ENCODE measurements at regions not wholly inside any gene's neighbourhood (a gene's known extent, or its start where the extent isn't known, plus 50 kb on each side); places are given as distances from the start of the nearest gene placed in this dataset.
"Not testable (repeated sequence)": the region's sequence is repeated elsewhere in the genome, so short reads cannot be mapped to it uniquely, and the experiment has no call there.

DNA sequence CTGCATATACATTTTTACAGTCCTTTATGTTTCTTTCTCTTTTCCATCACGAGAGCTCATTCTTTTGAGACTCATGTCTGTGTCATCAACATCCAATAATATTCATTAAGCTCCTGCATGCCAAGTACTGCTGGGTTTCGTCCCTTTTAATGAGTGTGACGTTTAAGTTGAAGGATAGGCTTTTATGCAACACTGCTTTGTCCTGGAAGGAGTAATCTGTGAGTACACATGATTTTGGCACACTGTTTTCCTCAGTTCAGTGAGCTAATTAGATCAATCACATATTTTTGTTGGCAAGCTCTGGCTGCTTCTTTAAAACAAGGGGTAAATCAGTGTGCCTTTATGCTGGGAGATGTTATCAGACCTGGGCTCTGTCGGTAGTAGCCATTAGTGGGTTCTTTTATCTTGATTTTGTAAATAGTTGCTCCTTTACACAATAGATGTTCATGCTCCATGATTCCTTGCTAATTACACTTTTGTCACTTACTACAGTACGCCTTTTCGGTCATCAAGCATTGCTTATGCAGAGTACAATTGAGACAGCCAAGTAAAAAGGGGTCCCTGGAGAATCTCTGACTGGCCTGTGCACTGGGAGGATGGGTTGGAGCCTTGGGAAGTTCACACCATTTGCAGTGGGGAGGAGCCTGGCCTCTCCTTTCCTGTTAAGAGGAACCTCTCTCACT, 132.6 kb downstream of the FHIP1A start (continued):
- TF ChIP-seq EGR1 (IDR thresholded peaks at IDR 0.05; ENCODE audit: low read depth in 2 of 2) (no peak), RXRA (IDR thresholded peaks at IDR 0.05) (no peak), JUND (IDR thresholded peaks at IDR 0.05) (no peak), SP1 (IDR thresholded peaks at IDR 0.05) (no peak), RAD21 (IDR thresholded peaks at IDR 0.05) (no peak)
- TF ChIP-seq, protein P1, sequence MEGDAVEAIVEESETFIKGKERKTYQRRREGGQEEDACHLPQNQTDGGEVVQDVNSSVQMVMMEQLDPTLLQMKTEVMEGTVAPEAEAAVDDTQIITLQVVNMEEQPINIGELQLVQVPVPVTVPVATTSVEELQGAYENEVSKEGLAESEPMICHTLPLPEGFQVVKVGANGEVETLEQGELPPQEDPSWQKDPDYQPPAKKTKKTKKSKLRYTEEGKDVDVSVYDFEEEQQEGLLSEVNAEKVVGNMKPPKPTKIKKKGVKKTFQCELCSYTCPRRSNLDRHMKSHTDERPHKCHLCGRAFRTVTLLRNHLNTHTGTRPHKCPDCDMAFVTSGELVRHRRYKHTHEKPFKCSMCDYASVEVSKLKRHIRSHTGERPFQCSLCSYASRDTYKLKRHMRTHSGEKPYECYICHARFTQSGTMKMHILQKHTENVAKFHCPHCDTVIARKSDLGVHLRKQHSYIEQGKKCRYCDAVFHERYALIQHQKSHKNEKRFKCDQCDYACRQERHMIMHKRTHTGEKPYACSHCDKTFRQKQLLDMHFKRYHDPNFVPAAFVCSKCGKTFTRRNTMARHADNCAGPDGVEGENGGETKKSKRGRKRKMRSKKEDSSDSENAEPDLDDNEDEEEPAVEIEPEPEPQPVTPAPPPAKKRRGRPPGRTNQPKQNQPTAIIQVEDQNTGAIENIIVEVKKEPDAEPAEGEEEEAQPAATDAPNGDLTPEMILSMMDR (IDR thresholded peaks at IDR 0.05; ENCODE audit: low read depth, low read length, missing input control), result no peak
- TF ChIP-seq, protein P2, sequence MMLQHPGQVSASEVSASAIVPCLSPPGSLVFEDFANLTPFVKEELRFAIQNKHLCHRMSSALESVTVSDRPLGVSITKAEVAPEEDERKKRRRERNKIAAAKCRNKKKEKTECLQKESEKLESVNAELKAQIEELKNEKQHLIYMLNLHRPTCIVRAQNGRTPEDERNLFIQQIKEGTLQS (IDR thresholded peaks at IDR 0.05), result no peak

- Histone ChIP-seq H3K4me3 (ENCODE audit: low read depth in 1 of 3, low read length in 3 of 3) (peak overlapping the region in 2 of 3 donors; percentile 13 to 15), H3K9ac (ENCODE audit: low read depth in 1 of 2, low read length in 2 of 2) (no peak overlapping the region), H3K27me3 (ENCODE audit: control insufficient read depth in 4 of 4, insufficient read depth in 4 of 4, low read length in 3 of 4) (no peaks in the 10 kb centered on the region), H3K9me3 (ENCODE audit: control insufficient read depth in 4 of 4, low read length in 3 of 4) (peaks cover 5 to 18% (median 8%) of the 10 kb centered on the region in 4 donors), H3K4me1 (ENCODE audit: control insufficient read depth in 4 of 4, insufficient read depth in 4 of 4, low read length in 3 of 4) (no peaks in the 10 kb centered on the region), H3K36me3 (ENCODE audit: control insufficient read depth in 4 of 4, insufficient read depth in 3 of 4, low read depth in 1 of 4, low read length in 3 of 4) (no peaks in the 10 kb centered on the region), H3K27ac (ENCODE audit: low read depth in 1 of 2, low read length in 2 of 2) (no peak overlapping the region)
- TF ChIP-seq FOXA2 (IDR thresholded peaks at IDR 0.05), result no peak
- DNase-seq (ENCODE audit: low spot score), result no peak
- 90% methylated on average over 8 of the region's 8 CpGs for WGBS
These were observed 139.7 kb downstream of the FHIP1A start for GRCh38 chr4:151548708-151549107.

DNA sequence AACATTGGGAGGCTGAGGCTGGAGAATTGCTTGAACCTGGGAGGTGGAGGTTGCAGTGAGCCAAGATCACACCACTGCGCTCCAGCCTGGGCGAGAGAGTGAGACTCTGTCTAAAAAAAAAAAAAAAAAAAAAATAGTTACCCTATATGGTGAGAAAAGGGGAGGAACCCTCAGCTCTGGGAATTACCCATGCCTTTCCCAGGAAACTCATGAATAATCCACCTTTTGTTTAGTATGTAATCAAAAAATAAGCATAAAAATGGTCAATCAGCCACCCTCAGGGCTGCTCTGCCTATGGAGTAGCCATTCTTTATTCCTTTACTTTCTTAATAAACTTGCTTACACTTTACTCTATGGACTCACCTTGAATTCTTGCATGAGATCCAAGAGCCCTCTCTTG, 140.4 kb downstream of the FHIP1A start:
- 95% methylated on average over 2 of the region's 2 CpGs for WGBS
- H3K9ac ChIP-seq (ENCODE audit: low read depth in 1 of 2, low read length in 2 of 2); H3K27ac ChIP-seq (ENCODE audit: low read depth in 1 of 2, low read length in 2 of 2); H3K27me3 ChIP-seq (ENCODE audit: control insufficient read depth in 4 of 4, insufficient read depth in 4 of 4, low read length in 3 of 4); H3K4me3 ChIP-seq (ENCODE audit: low read depth in 1 of 3, low read length in 3 of 3); H3K4me1 ChIP-seq (ENCODE audit: control insufficient read depth in 4 of 4, insufficient read depth in 4 of 4, low read length in 3 of 4); H3K36me3 ChIP-seq (ENCODE audit: control insufficient read depth in 4 of 4, insufficient read depth in 3 of 4, low read depth in 1 of 4, low read length in 3 of 4); DNase-seq (ENCODE audit: low spot score): not testable (repeated sequence)
- peaks cover 5 to 18% (median 8%) of the 10 kb centered on the region in 4 donors for H3K9me3 ChIP-seq (ENCODE audit: control insufficient read depth in 4 of 4, low read length in 3 of 4)

- no peaks in the 10 kb centered on the region for H3K27me3 ChIP-seq (ENCODE audit: control insufficient read depth in 4 of 4, insufficient read depth in 4 of 4, low read length in 3 of 4)
- no peaks in the 10 kb centered on the region for H3K4me1 ChIP-seq (ENCODE audit: control insufficient read depth in 4 of 4, insufficient read depth in 4 of 4, low read length in 3 of 4)
- H3K9ac ChIP-seq (ENCODE audit: low read depth in 1 of 2, low read length in 2 of 2), result no peak overlapping the region
- no peak overlapping the region for H3K27ac ChIP-seq (ENCODE audit: low read depth in 1 of 2, low read length in 2 of 2)
- no peak for DNase-seq (ENCODE audit: low spot score)
- no peak overlapping the region for H3K4me3 ChIP-seq (ENCODE audit: low read depth in 1 of 3, low read length in 3 of 3)
- H3K36me3 ChIP-seq (ENCODE audit: control insufficient read depth in 4 of 4, insufficient read depth in 3 of 4, low read depth in 1 of 4, low read length in 3 of 4), result no peaks in the 10 kb centered on the region
- H3K9me3 ChIP-seq (ENCODE audit: control insufficient read depth in 4 of 4, low read length in 3 of 4), result peaks cover 0 to 10% (median 1%) of the 10 kb centered on the region in 4 donors
- WGBS, result 66% methylated on average over 2 of the region's 2 CpGs
- TF ChIP-seq HNF4G (IDR thresholded peaks at IDR 0.05) (no peak), TAF1 (conservative IDR thresholded peaks at IDR 0.05) (no peak), RAD21 (IDR thresholded peaks at IDR 0.05) (no peak), MAX (IDR thresholded peaks at IDR 0.05) (no peak), RXRA (IDR thresholded peaks at IDR 0.05) (no peak), GABPA (IDR thresholded peaks at IDR 0.05 in 1 of 2, conservative IDR thresholded peaks at IDR 0.05 in 1 of 2) (no peak), FOXA1 (IDR thresholded peaks at IDR 0.05) (no peak), YY1 (IDR thresholded peaks at IDR 0.05) (no peak), EGR1 (IDR thresholded peaks at IDR 0.05; ENCODE audit: low read depth in 2 of 2) (no peak), FOXA2 (IDR thresholded peaks at IDR 0.05) (no peak), ZBTB33 (IDR thresholded peaks at IDR 0.05) (no peak), JUND (IDR thresholded peaks at IDR 0.05) (no peak), NR2F2 (IDR thresholded peaks at IDR 0.05) (no peak)
- TF ChIP-seq, protein P3, sequence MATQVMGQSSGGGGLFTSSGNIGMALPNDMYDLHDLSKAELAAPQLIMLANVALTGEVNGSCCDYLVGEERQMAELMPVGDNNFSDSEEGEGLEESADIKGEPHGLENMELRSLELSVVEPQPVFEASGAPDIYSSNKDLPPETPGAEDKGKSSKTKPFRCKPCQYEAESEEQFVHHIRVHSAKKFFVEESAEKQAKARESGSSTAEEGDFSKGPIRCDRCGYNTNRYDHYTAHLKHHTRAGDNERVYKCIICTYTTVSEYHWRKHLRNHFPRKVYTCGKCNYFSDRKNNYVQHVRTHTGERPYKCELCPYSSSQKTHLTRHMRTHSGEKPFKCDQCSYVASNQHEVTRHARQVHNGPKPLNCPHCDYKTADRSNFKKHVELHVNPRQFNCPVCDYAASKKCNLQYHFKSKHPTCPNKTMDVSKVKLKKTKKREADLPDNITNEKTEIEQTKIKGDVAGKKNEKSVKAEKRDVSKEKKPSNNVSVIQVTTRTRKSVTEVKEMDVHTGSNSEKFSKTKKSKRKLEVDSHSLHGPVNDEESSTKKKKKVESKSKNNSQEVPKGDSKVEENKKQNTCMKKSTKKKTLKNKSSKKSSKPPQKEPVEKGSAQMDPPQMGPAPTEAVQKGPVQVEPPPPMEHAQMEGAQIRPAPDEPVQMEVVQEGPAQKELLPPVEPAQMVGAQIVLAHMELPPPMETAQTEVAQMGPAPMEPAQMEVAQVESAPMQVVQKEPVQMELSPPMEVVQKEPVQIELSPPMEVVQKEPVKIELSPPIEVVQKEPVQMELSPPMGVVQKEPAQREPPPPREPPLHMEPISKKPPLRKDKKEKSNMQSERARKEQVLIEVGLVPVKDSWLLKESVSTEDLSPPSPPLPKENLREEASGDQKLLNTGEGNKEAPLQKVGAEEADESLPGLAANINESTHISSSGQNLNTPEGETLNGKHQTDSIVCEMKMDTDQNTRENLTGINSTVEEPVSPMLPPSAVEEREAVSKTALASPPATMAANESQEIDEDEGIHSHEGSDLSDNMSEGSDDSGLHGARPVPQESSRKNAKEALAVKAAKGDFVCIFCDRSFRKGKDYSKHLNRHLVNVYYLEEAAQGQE (IDR thresholded peaks at IDR 0.05), result no peak
- TF ChIP-seq, protein P2 (IDR thresholded peaks at IDR 0.05), result no peak
These were observed 144.9 kb downstream of the FHIP1A start for GRCh38 chr4:151553874-151554273.
